ENCODE measurements at regions not wholly inside any gene's neighbourhood (a gene's known extent, or its start where the extent isn't known, plus 50 kb on each side); places are given as distances from the start of the nearest gene placed in this dataset.

GRCh38 chr1:47572731-47573430 is 135.0 kb downstream of the FOXD2 start:
- TF ChIP-seq POLR2AphosphoS5 (IDR thresholded peaks at IDR 0.05) (no peak), CTCF (IDR thresholded peaks at IDR 0.05) (no peak)

Data from sigmoid colon (tissue), 4 donors.